Calu3 (cell line): ENCODE measurements at regions not wholly inside any gene's neighbourhood (a gene's known extent, or its start where the extent isn't known, plus 50 kb on each side); places are given as distances from the start of the nearest gene placed in this dataset.

Experiments used
- BruUV-seq: library from RNA; stranded (reverse); fragments of 400-500 nt; replicated peaks from 2 replicates; lab custom pipeline; 2021; lab: Mats Ljungman, UMichigan
- CTCF ChIA-PET: fragments of 300-600 bp; sonication (Branson Sonifier 250); formaldehyde crosslinking; loops from one replicate; lab custom pipeline; 2022; ENCODE audit warnings: antibody characterized with exemption; lab: Charles Lee
- DNase-seq: peaks from one replicate; pipeline ENCODE4 v3.0.0; 2022
- H3K27ac Mint-ChIP-seq: one replicate; pipeline ENCODE4 v1.8.0; 2022; ENCODE audit warnings: mixed read lengths; ENCODE audit not compliant: unreplicated experiment
- H3K27me3 Mint-ChIP-seq: one replicate; pipeline ENCODE4 v1.8.0; 2022; ENCODE audit warnings: mixed read lengths; ENCODE audit not compliant: unreplicated experiment
- H3K36me3 Mint-ChIP-seq: one replicate; pipeline ENCODE4 v1.8.0; 2022; ENCODE audit warnings: mild to moderate bottlenecking, moderate library complexity, mixed read lengths; ENCODE audit not compliant: insufficient read depth, unreplicated experiment
- H3K4me1 Mint-ChIP-seq: one replicate; pipeline ENCODE4 v1.8.0; 2022; ENCODE audit warnings: mild to moderate bottlenecking, low read depth, mixed read lengths; ENCODE audit not compliant: unreplicated experiment
- H3K4me3 Mint-ChIP-seq: one replicate; pipeline ENCODE4 v1.8.0; 2022; ENCODE audit warnings: mild to moderate bottlenecking, low read depth, moderate library complexity, mixed read lengths; ENCODE audit not compliant: unreplicated experiment
- H3K9me3 Mint-ChIP-seq: one replicate; pipeline ENCODE4 v1.8.0; 2022; ENCODE audit warnings: low read depth, mixed read lengths; ENCODE audit not compliant: unreplicated experiment
- intact Hi-C: fragments of 100-400 bp; cut with micrococcal nuclease; formaldehyde crosslinking; loops from one replicate; pipeline ENCODE4 v1.10.0; 2022; ENCODE audit not compliant: unreplicated experiment
- TF ChIP-seq, protein P1 (sequence below): fragments of 200-600 bp; IDR thresholded peaks from one replicate; pipeline ENCODE4 v1.8.0; 2022; ENCODE audit warnings: antibody characterized with exemption; ENCODE audit not compliant: unreplicated experiment

GRCh38 chr6:122284848-122285247 is 114.6 kb upstream of the HSF2 start:
- Mint-ChIP-seq H3K4me1 (no peaks in the 10 kb centered on the region), H3K9me3 (peaks cover 2% of the 10 kb centered on the region), H3K36me3 (no peaks in the 10 kb centered on the region), H3K27ac (no peak overlapping the region), H3K4me3 (no peak overlapping the region), H3K27me3 (no peaks in the 10 kb centered on the region)
- intact Hi-C loops, result no loop called here
- CTCF ChIA-PET, result interaction anchor here (0.7 kb wide), 1 partner anchor 147 kb away, joined by 4 read pairs; no protein-coding TSS in a partner anchor
- BruUV-seq, result no TSS peak
- TF ChIP-seq, protein P1, sequence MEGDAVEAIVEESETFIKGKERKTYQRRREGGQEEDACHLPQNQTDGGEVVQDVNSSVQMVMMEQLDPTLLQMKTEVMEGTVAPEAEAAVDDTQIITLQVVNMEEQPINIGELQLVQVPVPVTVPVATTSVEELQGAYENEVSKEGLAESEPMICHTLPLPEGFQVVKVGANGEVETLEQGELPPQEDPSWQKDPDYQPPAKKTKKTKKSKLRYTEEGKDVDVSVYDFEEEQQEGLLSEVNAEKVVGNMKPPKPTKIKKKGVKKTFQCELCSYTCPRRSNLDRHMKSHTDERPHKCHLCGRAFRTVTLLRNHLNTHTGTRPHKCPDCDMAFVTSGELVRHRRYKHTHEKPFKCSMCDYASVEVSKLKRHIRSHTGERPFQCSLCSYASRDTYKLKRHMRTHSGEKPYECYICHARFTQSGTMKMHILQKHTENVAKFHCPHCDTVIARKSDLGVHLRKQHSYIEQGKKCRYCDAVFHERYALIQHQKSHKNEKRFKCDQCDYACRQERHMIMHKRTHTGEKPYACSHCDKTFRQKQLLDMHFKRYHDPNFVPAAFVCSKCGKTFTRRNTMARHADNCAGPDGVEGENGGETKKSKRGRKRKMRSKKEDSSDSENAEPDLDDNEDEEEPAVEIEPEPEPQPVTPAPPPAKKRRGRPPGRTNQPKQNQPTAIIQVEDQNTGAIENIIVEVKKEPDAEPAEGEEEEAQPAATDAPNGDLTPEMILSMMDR, result no peak
- no peak for DNase-seq

GRCh38 chr6:122285292-122285913 is 114.0 kb upstream of the HSF2 start:
- H3K36me3 Mint-ChIP-seq, result no peaks in the 10 kb centered on the region
- no peak overlapping the region for H3K4me3 Mint-ChIP-seq
- peaks cover 2% of the 10 kb centered on the region for H3K9me3 Mint-ChIP-seq
- intact Hi-C loops, result no loop called here
- no TSS peak for BruUV-seq
- no peaks in the 10 kb centered on the region for H3K27me3 Mint-ChIP-seq
- TF ChIP-seq, protein P1, result no peak
- no peaks in the 10 kb centered on the region for H3K4me1 Mint-ChIP-seq
- CTCF ChIA-PET, result no interaction called here
- no peak overlapping the region for H3K27ac Mint-ChIP-seq
- no peak for DNase-seq

GRCh38 chr6:122286512-122286911 is 112.9 kb upstream of the HSF2 start:
- BruUV-seq, result no TSS peak
- intact Hi-C loops, result no loop called here
- no peaks in the 10 kb centered on the region for H3K36me3 Mint-ChIP-seq
- no peaks in the 10 kb centered on the region for H3K27me3 Mint-ChIP-seq
- H3K9me3 Mint-ChIP-seq, result peaks cover 2% of the 10 kb centered on the region
- no peak overlapping the region for H3K27ac Mint-ChIP-seq
- TF ChIP-seq, protein P1, result no peak
- no peak for DNase-seq
- no peak overlapping the region for H3K4me3 Mint-ChIP-seq
- H3K4me1 Mint-ChIP-seq, result no peaks in the 10 kb centered on the region
- CTCF ChIA-PET, result interaction anchor here (0.6 kb wide), 2 partner anchors 13 to 111 kb away, joined by 3 read pairs; no protein-coding TSS in a partner anchor

- DNase-seq, result peak; percentile 11
- no peak overlapping the region for H3K27ac Mint-ChIP-seq
- no peaks in the 10 kb centered on the region for H3K4me1 Mint-ChIP-seq
- H3K9me3 Mint-ChIP-seq, result no peaks in the 10 kb centered on the region
- no TSS peak for BruUV-seq
- intact Hi-C loops, result loop anchor here (2.0 kb wide), 1 partner anchor 863 kb away; no protein-coding TSS in a partner anchor
- H3K4me3 Mint-ChIP-seq, result no peak overlapping the region
- no peaks in the 10 kb centered on the region for H3K36me3 Mint-ChIP-seq
- CTCF ChIA-PET, result no interaction called here
- TF ChIP-seq, protein P1, result no peak
- no peaks in the 10 kb centered on the region for H3K27me3 Mint-ChIP-seq
These were observed 109.5 kb upstream of the HSF2 start for GRCh38 chr6:122289762-122290539.
